NB4 (cell line): ENCODE measurements at regions not wholly inside any gene's neighbourhood (a gene's known extent, or its start where the extent isn't known, plus 50 kb on each side); places are given as distances from the start of the nearest gene placed in this dataset.

Experiments used
- CTCF ChIP-seq: IDR thresholded peaks from one replicate; pipeline ENCODE4 v1.5.1; 2012; ENCODE audit warnings: low read depth, low read length
- MYC ChIP-seq: IDR thresholded peaks from 2 replicates; pipeline ENCODE4 v1.6.1; 2011; ENCODE audit warnings: low read depth, low read length
- POLR2A ChIP-seq: IDR thresholded peaks from 2 replicates; pipeline ENCODE4 v1.6.1; 2011; ENCODE audit warnings: mild to moderate bottlenecking; ENCODE audit not compliant: insufficient read length; ENCODE audit errors: extremely low read depth

GRCh38 chr2:175676813-175677212 lies 325.3 kb downstream of the LNPK start:
- TF ChIP-seq CTCF, result peak; percentile 8
- no peak for TF ChIP-seq POLR2A
- TF ChIP-seq MYC, result no peak
